ENCODE measurements at regions not wholly inside any gene's neighbourhood (a gene's known extent, or its start where the extent isn't known, plus 50 kb on each side); places are given as distances from the start of the nearest gene placed in this dataset.

DNA sequence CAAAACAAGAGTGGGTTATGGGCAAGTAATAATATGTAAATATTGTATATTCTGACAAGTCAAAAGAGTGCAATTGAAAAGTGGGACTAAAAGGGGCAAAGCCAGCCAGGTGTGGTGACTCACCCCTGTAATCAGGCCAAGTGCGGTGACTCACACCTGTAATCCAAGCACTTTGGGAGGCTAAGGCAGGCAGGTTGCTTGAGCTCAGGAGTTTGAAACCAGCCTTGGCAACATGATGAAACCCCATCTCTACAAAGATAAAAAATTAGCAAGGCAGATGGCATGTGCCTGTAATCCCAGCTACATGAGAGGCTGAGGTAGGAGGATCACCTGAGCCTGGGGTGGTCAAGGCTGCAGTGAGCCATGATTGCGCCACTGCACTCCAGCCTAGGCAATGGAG is 304.0 kb downstream of the HHIPL2 start:
- Histone ChIP-seq H3K27me3 (ENCODE audit: control insufficient read depth, insufficient read depth, low read length) (no peaks in the 10 kb centered on the region), H3K4me3 (ENCODE audit: low read length) (no peak overlapping the region), H3K9me3 (ENCODE audit: control insufficient read depth, low read depth, low read length) (no peaks in the 10 kb centered on the region), H3K36me3 (ENCODE audit: control insufficient read depth, insufficient read depth, low read length) (no peaks in the 10 kb centered on the region), H3K27ac (ENCODE audit: low read length) (no peak overlapping the region), H3K4me1 (ENCODE audit: control insufficient read depth, insufficient read depth, low read length) (no peaks in the 10 kb centered on the region)
- no peak for DNase-seq
- WGBS (ENCODE audit: insufficient coverage, low lambda C conversion rate), result no CpG with 5 or more reads among the region's 2 CpGs

DNA sequence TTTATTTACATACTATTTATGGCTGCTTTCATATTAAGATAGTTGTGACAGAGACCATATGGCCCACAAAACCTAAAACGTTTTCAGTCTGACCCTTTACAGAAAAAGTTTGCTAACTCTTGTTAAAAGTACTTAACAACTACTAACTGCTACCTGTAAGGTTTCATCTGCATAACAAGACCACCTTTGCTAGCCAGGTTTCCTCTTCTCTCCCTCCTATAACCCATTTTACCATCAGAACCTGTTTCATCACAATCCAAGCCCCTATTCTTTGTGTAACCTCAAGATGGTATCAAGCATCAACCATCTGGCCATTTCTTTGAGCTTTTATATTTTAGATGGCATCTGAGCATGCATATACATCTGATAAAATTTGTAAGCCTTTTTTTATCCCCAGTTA is 305.4 kb downstream of the HHIPL2 start:
- H3K27me3 ChIP-seq (ENCODE audit: control insufficient read depth, insufficient read depth, low read length), result no peaks in the 10 kb centered on the region
- 25% methylated on average over 1 of the region's 1 CpG for WGBS (ENCODE audit: insufficient coverage, low lambda C conversion rate)

DNA sequence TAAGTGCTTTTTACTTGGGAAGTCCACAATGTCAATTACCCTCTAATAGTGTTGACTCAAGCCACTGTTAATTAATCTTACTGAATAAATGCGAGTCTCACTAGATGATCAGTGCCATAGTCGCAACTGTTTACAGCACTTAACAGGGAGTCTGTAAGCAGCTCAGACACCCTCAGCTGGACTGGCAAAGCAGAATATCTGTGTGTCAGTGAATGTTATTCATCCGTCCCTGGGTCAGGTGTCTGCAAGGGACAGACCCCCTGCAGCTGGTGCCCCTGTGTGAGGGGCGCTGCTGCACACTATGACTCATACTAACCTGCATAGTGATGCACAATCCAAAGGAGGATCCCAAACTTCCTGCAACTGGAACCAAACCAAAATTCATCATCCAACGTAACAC is 306.5 kb downstream of the HHIPL2 start:
- no peaks in the 10 kb centered on the region for H3K36me3 ChIP-seq (ENCODE audit: control insufficient read depth, insufficient read depth, low read length)
- no peaks in the 10 kb centered on the region for H3K9me3 ChIP-seq (ENCODE audit: control insufficient read depth, low read depth, low read length)
- H3K4me1 ChIP-seq (ENCODE audit: control insufficient read depth, insufficient read depth, low read length), result no peaks in the 10 kb centered on the region
- DNase-seq, result no peak
- H3K4me3 ChIP-seq (ENCODE audit: low read length), result no peak overlapping the region
- WGBS (ENCODE audit: insufficient coverage, low lambda C conversion rate), result 100% methylated on average over 1 of the region's 5 CpGs
- no peaks in the 10 kb centered on the region for H3K27me3 ChIP-seq (ENCODE audit: control insufficient read depth, insufficient read depth, low read length)
- no peak overlapping the region for H3K27ac ChIP-seq (ENCODE audit: low read length)

More for the DNA sequence above, 305.4 kb downstream of the HHIPL2 start:
- no peak for DNase-seq
- no peak overlapping the region for H3K4me3 ChIP-seq (ENCODE audit: low read length)
- no peaks in the 10 kb centered on the region for H3K36me3 ChIP-seq (ENCODE audit: control insufficient read depth, insufficient read depth, low read length)
- H3K4me1 ChIP-seq (ENCODE audit: control insufficient read depth, insufficient read depth, low read length), result no peaks in the 10 kb centered on the region
- H3K9me3 ChIP-seq (ENCODE audit: control insufficient read depth, low read depth, low read length), result no peaks in the 10 kb centered on the region
- no peak overlapping the region for H3K27ac ChIP-seq (ENCODE audit: low read length)

DNA sequence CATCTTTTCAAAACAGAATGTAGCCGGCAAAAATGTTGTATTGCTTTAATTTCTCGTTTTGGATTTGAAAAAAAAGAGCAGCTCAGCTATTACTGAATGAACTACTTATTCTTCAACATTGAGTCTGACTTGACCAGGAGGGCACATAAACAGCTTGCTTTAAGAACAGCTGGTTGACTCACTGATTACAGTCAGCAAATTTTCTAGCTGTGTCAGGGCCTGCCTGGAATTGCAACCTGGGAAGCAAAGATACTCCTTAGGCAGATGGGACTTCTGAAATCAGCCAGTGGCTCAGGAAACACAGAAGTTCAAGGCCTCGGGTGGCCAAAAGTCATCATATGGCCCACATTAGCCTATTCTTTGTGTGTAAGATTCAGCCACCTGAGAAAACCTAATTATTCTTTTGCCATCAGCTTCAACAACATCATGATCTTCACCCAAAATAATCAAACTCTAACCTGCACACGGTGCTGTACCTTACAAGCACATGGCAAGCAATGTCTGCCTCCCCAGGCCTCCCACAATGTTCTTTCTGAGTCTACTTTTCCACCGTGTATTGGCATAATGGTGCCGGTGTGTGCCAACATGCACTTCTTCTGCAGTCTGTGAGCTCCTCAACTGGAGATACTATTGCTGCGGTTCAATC is 307.2 kb downstream of the HHIPL2 start:
- Histone ChIP-seq H3K36me3 (ENCODE audit: control insufficient read depth, insufficient read depth, low read length) (no peaks in the 10 kb centered on the region), H3K9me3 (ENCODE audit: control insufficient read depth, low read depth, low read length) (no peaks in the 10 kb centered on the region), H3K27me3 (ENCODE audit: control insufficient read depth, insufficient read depth, low read length) (no peaks in the 10 kb centered on the region), H3K4me3 (ENCODE audit: low read length) (no peak overlapping the region), H3K27ac (ENCODE audit: low read length) (no peak overlapping the region), H3K4me1 (ENCODE audit: control insufficient read depth, insufficient read depth, low read length) (no peaks in the 10 kb centered on the region)
- WGBS (ENCODE audit: insufficient coverage, low lambda C conversion rate), result 100% methylated on average over 1 of the region's 7 CpGs
- no peak for DNase-seq

GRCh38 chr1:222239130-222239529 is 308.8 kb downstream of the HHIPL2 start:
- no peaks in the 10 kb centered on the region for H3K9me3 ChIP-seq (ENCODE audit: control insufficient read depth, low read depth, low read length)
- no peak overlapping the region for H3K4me3 ChIP-seq (ENCODE audit: low read length)
- no peaks in the 10 kb centered on the region for H3K27me3 ChIP-seq (ENCODE audit: control insufficient read depth, insufficient read depth, low read length)
- 92% methylated on average over 1 of the region's 1 CpG for WGBS (ENCODE audit: insufficient coverage, low lambda C conversion rate)
- DNase-seq, result no peak
- H3K4me1 ChIP-seq (ENCODE audit: control insufficient read depth, insufficient read depth, low read length), result no peaks in the 10 kb centered on the region
- H3K36me3 ChIP-seq (ENCODE audit: control insufficient read depth, insufficient read depth, low read length), result no peaks in the 10 kb centered on the region
- no peak overlapping the region for H3K27ac ChIP-seq (ENCODE audit: low read length)

DNA sequence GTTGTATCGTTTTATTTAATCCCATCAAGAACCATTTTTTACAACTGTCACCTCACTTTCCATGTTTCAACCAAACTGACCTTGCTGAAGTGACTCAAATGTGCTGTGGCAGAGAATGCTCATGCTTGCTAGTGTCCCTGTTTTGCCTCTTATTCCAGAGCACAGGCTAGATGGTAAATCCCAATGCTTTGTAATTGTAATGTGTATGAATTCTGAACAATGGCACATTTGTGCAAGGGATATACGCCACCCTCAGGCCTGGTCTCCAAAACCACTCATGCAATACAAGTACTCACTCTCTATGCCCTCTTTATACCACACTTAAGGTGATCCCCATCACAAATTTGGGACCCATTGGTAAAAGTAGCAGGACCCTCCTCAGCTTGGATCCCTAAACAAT is 313.6 kb downstream of the HHIPL2 start:
- no peaks in the 10 kb centered on the region for H3K4me1 ChIP-seq (ENCODE audit: control insufficient read depth, insufficient read depth, low read length)
- no peaks in the 10 kb centered on the region for H3K36me3 ChIP-seq (ENCODE audit: control insufficient read depth, insufficient read depth, low read length)
- H3K27ac ChIP-seq (ENCODE audit: low read length), result no peak overlapping the region
- 100% methylated on average over 1 of the region's 2 CpGs for WGBS (ENCODE audit: insufficient coverage, low lambda C conversion rate)
- H3K4me3 ChIP-seq (ENCODE audit: low read length), result no peak overlapping the region
- no peaks in the 10 kb centered on the region for H3K9me3 ChIP-seq (ENCODE audit: control insufficient read depth, low read depth, low read length)
- no peaks in the 10 kb centered on the region for H3K27me3 ChIP-seq (ENCODE audit: control insufficient read depth, insufficient read depth, low read length)
- no peak for DNase-seq

DNA sequence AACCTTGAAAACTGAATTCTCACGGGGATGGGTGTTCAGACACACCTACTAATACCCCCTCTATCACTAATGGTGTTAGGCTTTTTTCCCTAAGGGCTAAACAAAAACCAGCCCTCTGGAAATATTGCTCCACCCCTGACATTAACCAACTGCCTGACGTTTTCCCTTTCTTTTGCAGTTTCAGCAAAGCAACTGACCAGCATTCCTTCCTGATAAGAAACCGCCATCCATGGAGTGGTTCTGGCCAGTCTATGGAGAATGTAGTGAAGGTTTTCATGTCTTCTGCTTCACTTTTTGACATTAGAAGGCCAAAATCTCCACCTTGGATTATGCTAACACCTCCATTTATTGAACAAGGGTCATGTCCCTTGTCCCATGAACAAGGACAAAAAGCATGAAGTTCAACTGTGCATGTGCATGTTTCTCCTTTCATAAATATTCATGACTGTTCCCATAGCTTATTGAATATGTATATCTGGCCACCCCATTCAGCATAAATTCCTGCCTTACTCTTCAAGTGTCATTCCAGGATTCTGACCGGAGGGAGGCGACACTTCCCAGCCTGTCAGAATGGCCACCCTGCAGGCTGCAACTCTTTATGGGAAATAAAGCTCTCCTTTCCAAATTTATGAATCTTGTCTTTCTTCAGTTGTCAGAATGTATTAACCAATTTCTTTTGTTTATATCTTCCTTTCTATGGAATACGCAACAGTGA is 314.3 kb downstream of the HHIPL2 start:
- no peak for DNase-seq
- H3K27ac ChIP-seq (ENCODE audit: low read length), result no peak overlapping the region
- H3K36me3 ChIP-seq (ENCODE audit: control insufficient read depth, insufficient read depth, low read length), result no peaks in the 10 kb centered on the region
- 100% methylated on average over 1 of the region's 6 CpGs for WGBS (ENCODE audit: insufficient coverage, low lambda C conversion rate)
- H3K9me3 ChIP-seq (ENCODE audit: control insufficient read depth, low read depth, low read length), result no peaks in the 10 kb centered on the region
- no peak overlapping the region for H3K4me3 ChIP-seq (ENCODE audit: low read length)
- H3K27me3 ChIP-seq (ENCODE audit: control insufficient read depth, insufficient read depth, low read length), result no peaks in the 10 kb centered on the region
- H3K4me1 ChIP-seq (ENCODE audit: control insufficient read depth, insufficient read depth, low read length), result no peaks in the 10 kb centered on the region

GRCh38 chr1:222232842-222233241 is 315.1 kb downstream of the HHIPL2 start:
- Histone ChIP-seq H3K27ac (ENCODE audit: low read length) (no peak overlapping the region), H3K27me3 (ENCODE audit: control insufficient read depth, insufficient read depth, low read length) (no peaks in the 10 kb centered on the region), H3K9me3 (ENCODE audit: control insufficient read depth, low read depth, low read length) (no peaks in the 10 kb centered on the region), H3K4me3 (ENCODE audit: low read length) (no peak overlapping the region), H3K4me1 (ENCODE audit: control insufficient read depth, insufficient read depth, low read length) (no peaks in the 10 kb centered on the region), H3K36me3 (ENCODE audit: control insufficient read depth, insufficient read depth, low read length) (no peaks in the 10 kb centered on the region)
- no peak for DNase-seq

DNA sequence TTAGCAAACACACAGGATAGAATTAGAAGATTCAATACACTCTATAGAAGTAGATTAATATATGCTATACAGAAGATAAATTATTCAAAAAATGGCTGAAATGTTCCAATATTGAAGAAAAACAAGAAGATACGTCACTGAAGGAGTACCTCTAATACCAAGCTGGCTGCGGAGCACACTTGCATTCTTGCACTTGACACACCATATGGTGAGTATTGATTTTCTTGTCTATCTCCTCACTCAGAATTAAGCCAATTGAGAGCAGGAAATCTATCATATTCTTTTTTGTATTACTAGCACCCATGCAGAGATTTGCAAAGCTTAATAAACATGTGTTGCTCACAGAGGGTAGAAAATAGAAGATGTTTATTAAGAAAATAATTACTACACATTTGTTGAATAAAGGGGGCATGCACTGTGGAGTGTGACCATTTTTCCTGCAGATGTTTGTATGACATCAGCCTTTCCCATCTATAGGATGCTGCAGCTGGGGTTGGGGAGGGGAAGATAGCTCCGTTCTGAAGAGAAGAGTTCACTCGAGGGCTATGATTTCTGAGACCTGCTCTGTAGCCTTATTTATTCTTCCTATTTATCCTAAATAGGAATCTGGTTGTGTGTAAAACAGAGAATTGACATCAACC is 318.1 kb downstream of the HHIPL2 start:
- no CpG with 5 or more reads among the region's 4 CpGs for WGBS (ENCODE audit: insufficient coverage, low lambda C conversion rate)

GRCh38 chr1:222225316-222225691 is 322.6 kb downstream of the HHIPL2 start:
- H3K27me3 ChIP-seq (ENCODE audit: control insufficient read depth, insufficient read depth, low read length), result no peaks in the 10 kb centered on the region
- no peak for DNase-seq
- H3K9me3 ChIP-seq (ENCODE audit: control insufficient read depth, low read depth, low read length), result no peaks in the 10 kb centered on the region
- 70% methylated on average over 2 of the region's 4 CpGs for WGBS (ENCODE audit: insufficient coverage, low lambda C conversion rate)
- H3K4me3 ChIP-seq (ENCODE audit: low read length), result no peak overlapping the region
- no peaks in the 10 kb centered on the region for H3K36me3 ChIP-seq (ENCODE audit: control insufficient read depth, insufficient read depth, low read length)
- no peaks in the 10 kb centered on the region for H3K4me1 ChIP-seq (ENCODE audit: control insufficient read depth, insufficient read depth, low read length)
- no peak overlapping the region for H3K27ac ChIP-seq (ENCODE audit: low read length)

More for the DNA sequence above, 318.1 kb downstream of the HHIPL2 start:
- Histone ChIP-seq H3K4me1 (ENCODE audit: control insufficient read depth, insufficient read depth, low read length) (no peaks in the 10 kb centered on the region), H3K4me3 (ENCODE audit: low read length) (no peak overlapping the region), H3K27me3 (ENCODE audit: control insufficient read depth, insufficient read depth, low read length) (no peaks in the 10 kb centered on the region), H3K36me3 (ENCODE audit: control insufficient read depth, insufficient read depth, low read length) (no peaks in the 10 kb centered on the region), H3K27ac (ENCODE audit: low read length) (no peak overlapping the region), H3K9me3 (ENCODE audit: control insufficient read depth, low read depth, low read length) (no peaks in the 10 kb centered on the region)
- DNase-seq, result no peak
